ENCODE measurements at regions not wholly inside any gene's neighbourhood (a gene's known extent, or its start where the extent isn't known, plus 50 kb on each side); places are given as distances from the start of the nearest gene placed in this dataset.

DNA sequence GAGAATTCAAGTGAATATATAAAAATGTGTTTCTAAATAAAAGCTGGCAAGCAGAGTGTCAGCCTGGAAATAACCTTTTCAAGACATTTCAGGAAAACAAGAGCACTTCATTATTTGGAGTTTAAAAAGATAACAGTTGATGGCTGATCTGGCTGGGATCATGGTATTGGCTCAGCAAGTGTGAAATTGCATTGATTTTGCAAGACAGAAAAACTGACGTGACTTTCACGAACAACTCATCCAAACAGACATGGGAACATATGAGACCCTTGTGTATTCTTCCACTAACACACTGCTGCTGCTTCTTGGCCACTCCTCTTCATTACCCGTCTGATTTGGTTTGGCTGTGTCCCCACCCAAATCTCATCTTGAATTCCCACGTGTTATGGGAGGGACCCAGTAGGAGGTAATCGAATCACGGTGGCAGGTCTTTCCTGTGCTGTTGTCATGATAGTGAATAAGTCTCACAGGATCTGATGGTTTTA is 108.5 kb downstream of the RAB18 start:
- BruUV-seq (replicated peaks), result no TSS peak
- CTCF ChIA-PET, result no interaction called here
- POLR2A ChIA-PET, result no interaction called here

DNA sequence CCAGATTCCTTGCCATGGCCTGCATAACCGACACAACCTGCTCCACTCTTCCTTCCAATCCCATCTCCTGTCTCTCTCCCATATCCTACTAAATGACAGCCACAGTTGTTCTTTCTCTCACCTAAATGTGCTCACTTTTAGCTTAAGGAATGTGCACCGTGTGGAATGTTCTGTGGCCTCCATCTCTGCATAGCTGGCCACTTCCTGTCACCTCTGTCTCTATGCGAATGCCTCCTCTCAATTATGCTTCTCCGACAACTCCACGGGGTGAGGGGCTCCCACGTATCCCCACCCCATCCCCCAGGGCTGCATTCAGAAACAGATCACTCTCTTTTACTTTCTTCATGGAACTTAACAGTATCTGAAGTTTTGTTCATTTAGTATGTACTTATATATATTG is 110.7 kb downstream of the RAB18 start:
- Histone ChIP-seq H3K36me3 (ENCODE audit: control insufficient read depth, insufficient read depth, low read length) (no peaks in the 10 kb centered on the region), H3K4me3 (ENCODE audit: low read depth, low read length) (no peak overlapping the region), H3K27me3 (replicated peaks; ENCODE audit: control insufficient read depth, insufficient read depth, low read length) (no peaks in the 10 kb centered on the region), H3K9me3 (no peaks in the 10 kb centered on the region), H3K4me1 (no peaks in the 10 kb centered on the region)
- Mint-ChIP-seq H3K27me3 (ENCODE audit: insufficient read depth, unreplicated experiment) (peaks cover 22% of the 10 kb centered on the region), H3K4me1 (ENCODE audit: low read depth, unreplicated experiment) (no peaks in the 10 kb centered on the region), H3K9me3 (ENCODE audit: unreplicated experiment) (no peaks in the 10 kb centered on the region), H3K4me3 (ENCODE audit: unreplicated experiment) (no peak overlapping the region), H3K36me3 (ENCODE audit: insufficient read depth, unreplicated experiment) (no peaks in the 10 kb centered on the region), H3K27ac (ENCODE audit: unreplicated experiment) (no peak overlapping the region)
- intact Hi-C loops (cut with micrococcal nuclease; ENCODE audit: unreplicated experiment), result no loop called here
- TF ChIP-seq, protein P1, sequence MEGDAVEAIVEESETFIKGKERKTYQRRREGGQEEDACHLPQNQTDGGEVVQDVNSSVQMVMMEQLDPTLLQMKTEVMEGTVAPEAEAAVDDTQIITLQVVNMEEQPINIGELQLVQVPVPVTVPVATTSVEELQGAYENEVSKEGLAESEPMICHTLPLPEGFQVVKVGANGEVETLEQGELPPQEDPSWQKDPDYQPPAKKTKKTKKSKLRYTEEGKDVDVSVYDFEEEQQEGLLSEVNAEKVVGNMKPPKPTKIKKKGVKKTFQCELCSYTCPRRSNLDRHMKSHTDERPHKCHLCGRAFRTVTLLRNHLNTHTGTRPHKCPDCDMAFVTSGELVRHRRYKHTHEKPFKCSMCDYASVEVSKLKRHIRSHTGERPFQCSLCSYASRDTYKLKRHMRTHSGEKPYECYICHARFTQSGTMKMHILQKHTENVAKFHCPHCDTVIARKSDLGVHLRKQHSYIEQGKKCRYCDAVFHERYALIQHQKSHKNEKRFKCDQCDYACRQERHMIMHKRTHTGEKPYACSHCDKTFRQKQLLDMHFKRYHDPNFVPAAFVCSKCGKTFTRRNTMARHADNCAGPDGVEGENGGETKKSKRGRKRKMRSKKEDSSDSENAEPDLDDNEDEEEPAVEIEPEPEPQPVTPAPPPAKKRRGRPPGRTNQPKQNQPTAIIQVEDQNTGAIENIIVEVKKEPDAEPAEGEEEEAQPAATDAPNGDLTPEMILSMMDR (IDR thresholded peaks at IDR 0.05; ENCODE audit: insufficient read depth in 1 of 2, low read depth in 1 of 2, low read length in 1 of 2, severe bottlenecking in 1 of 2, unreplicated experiment in 1 of 2), result no peak
- POLR2A ChIA-PET, result no interaction called here
- CTCF ChIA-PET, result no interaction called here
- no peak for DNase-seq
- BruUV-seq (replicated peaks), result no TSS peak

More for the DNA sequence above, 108.5 kb downstream of the RAB18 start:
- Mint-ChIP-seq H3K27me3 (ENCODE audit: insufficient read depth, unreplicated experiment) (peaks cover 17% of the 10 kb centered on the region), H3K4me1 (ENCODE audit: low read depth, unreplicated experiment) (no peaks in the 10 kb centered on the region), H3K27ac (ENCODE audit: unreplicated experiment) (no peak overlapping the region), H3K4me3 (ENCODE audit: unreplicated experiment) (no peak overlapping the region), H3K36me3 (ENCODE audit: insufficient read depth, unreplicated experiment) (no peaks in the 10 kb centered on the region), H3K9me3 (ENCODE audit: unreplicated experiment) (no peaks in the 10 kb centered on the region)
- no peak for DNase-seq
- Histone ChIP-seq H3K4me1 (no peaks in the 10 kb centered on the region), H3K27me3 (replicated peaks; ENCODE audit: control insufficient read depth, insufficient read depth, low read length) (no peaks in the 10 kb centered on the region), H3K36me3 (ENCODE audit: control insufficient read depth, insufficient read depth, low read length) (no peaks in the 10 kb centered on the region), H3K9me3 (no peaks in the 10 kb centered on the region), H3K4me3 (ENCODE audit: low read depth, low read length) (no peak overlapping the region)
- TF ChIP-seq, protein P1 (IDR thresholded peaks at IDR 0.05; ENCODE audit: insufficient read depth in 1 of 2, low read depth in 1 of 2, low read length in 1 of 2, severe bottlenecking in 1 of 2, unreplicated experiment in 1 of 2), result no peak
- intact Hi-C loops (cut with micrococcal nuclease; ENCODE audit: unreplicated experiment), result no loop called here

DNA sequence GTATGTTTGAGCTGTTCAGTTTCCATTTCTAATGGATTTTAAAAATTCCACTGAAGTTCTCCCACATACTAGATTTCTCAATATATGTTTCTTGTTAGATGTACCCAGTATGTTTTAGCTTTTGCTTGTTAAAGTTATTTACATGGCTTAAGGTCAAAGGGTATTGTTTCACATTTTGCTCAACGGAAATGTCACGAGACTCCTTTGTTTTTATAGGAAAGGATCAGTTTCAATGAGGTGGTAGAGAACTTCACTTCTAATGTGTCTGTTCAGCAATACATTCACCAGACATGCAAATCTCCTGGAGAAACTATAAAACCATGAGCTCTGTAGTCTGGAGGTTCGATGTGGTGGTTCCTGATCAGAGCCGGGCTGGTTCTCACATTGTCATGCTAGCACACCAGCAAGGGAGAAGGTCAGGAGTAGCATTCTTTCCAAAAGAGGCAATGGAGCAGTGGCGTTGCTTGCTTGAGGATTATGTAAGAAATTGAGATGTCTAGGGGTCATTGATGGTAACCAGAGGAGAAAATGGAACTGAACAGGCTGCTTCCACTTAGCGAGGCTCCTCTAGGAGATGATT is 114.0 kb downstream of the RAB18 start:
- DNase-seq, result no peak
- POLR2A ChIA-PET, result no interaction called here
- Histone ChIP-seq H3K4me3 (ENCODE audit: low read depth, low read length) (no peak overlapping the region), H3K9me3 (no peaks in the 10 kb centered on the region), H3K27me3 (replicated peaks; ENCODE audit: control insufficient read depth, insufficient read depth, low read length) (no peaks in the 10 kb centered on the region), H3K36me3 (ENCODE audit: control insufficient read depth, insufficient read depth, low read length) (no peaks in the 10 kb centered on the region), H3K4me1 (no peaks in the 10 kb centered on the region)
- Mint-ChIP-seq H3K9me3 (ENCODE audit: unreplicated experiment) (no peaks in the 10 kb centered on the region), H3K4me3 (ENCODE audit: unreplicated experiment) (no peak overlapping the region), H3K27ac (ENCODE audit: unreplicated experiment) (no peak overlapping the region), H3K36me3 (ENCODE audit: insufficient read depth, unreplicated experiment) (no peaks in the 10 kb centered on the region), H3K4me1 (ENCODE audit: low read depth, unreplicated experiment) (no peaks in the 10 kb centered on the region), H3K27me3 (ENCODE audit: insufficient read depth, unreplicated experiment) (peaks cover 30% of the 10 kb centered on the region)
- intact Hi-C loops (cut with micrococcal nuclease; ENCODE audit: unreplicated experiment), result no loop called here
- TF ChIP-seq, protein P1 (IDR thresholded peaks at IDR 0.05; ENCODE audit: insufficient read depth in 1 of 2, low read depth in 1 of 2, low read length in 1 of 2, severe bottlenecking in 1 of 2, unreplicated experiment in 1 of 2), result no peak
- CTCF ChIA-PET, result no interaction called here
- no TSS peak for BruUV-seq (replicated peaks)

Data from Caco-2 (cell line).